Heart left ventricle (tissue), 16 donors: ENCODE measurements at regions not wholly inside any gene's neighbourhood (a gene's known extent, or its start where the extent isn't known, plus 50 kb on each side); places are given as distances from the start of the nearest gene placed in this dataset.

Experiments used
- ATAC-seq, 4 donors: fragments of 200-7000 bp; cut with Tn5 transposase; one replicate each; pipeline ENCODE4 v1.9.1; 2020 to 2022; ENCODE audit warnings: moderate library complexity in 4 of 4, mild to moderate bottlenecking in 3 of 4, moderate number of reproducible peaks in 1 of 4
- DNase-seq, 5 donors: peaks; one replicate each; pipeline ENCODE4 v3.0.0-alpha.2; 2020
- H3K27ac ChIP-seq, 12 donors: fragments of 200-600 bp; sonication (generic) in 4 of 12; one replicate each; pipeline versions ENCODE4 v1.5.0 to v1.8.0; 2016 to 2022; ENCODE audit warnings: mild to moderate bottlenecking in 2 of 12
- H3K27me3 ChIP-seq, 9 donors: fragments of 200-600 bp; sonication (generic) in 2 of 9; one replicate each; pipeline versions ENCODE4 v1.5.1 to v1.8.0; 2016 to 2022; ENCODE audit warnings: mild to moderate bottlenecking in 3 of 9
- H3K36me3 ChIP-seq, 9 donors: fragments of 200-600 bp; sonication (generic) in 2 of 9; one replicate each; pipeline versions ENCODE4 v1.5.0 to v1.8.0; 2018 to 2022; ENCODE audit warnings: mild to moderate bottlenecking in 2 of 9
- H3K4me1 ChIP-seq, 12 donors: fragments of 200-600 bp; sonication (generic) in 4 of 12; one replicate each; pipeline versions ENCODE4 v1.5.0 to v1.8.0; 2016 to 2022; ENCODE audit warnings: mild to moderate bottlenecking in 3 of 12
- H3K4me3 ChIP-seq, 12 donors: fragments of 200-600 bp; sonication (generic) in 4 of 12; one replicate each; pipeline versions ENCODE4 v1.5.0 to v1.8.0; 2017 to 2022; ENCODE audit warnings: mild to moderate bottlenecking in 9 of 12, moderate library complexity in 4 of 12
- H3K9me3 ChIP-seq, 12 donors: fragments of 200-600 bp; sonication (generic) in 4 of 12; one replicate each; pipeline versions ENCODE4 v1.5.0 to v1.8.0; 2016 to 2022; ENCODE audit warnings: mild to moderate bottlenecking in 1 of 12
- CTCF ChIP-seq, 12 donors: fragments of 200-600 bp; sonication (generic) in 4 of 12; IDR thresholded peaks; one replicate each; pipeline versions ENCODE4 v1.5.0 to v1.8.0; 2018 to 2022; ENCODE audit warnings: antibody characterized with exemption in 12 of 12, mild to moderate bottlenecking in 5 of 12
- POLR2A ChIP-seq, 2 donors: fragments of 450-650 bp; IDR thresholded peaks; one replicate each; pipeline ENCODE4 v1.6.1; 2017; ENCODE audit warnings: antibody characterized with exemption in 2 of 2, mild to moderate bottlenecking in 2 of 2, moderate library complexity in 2 of 2
- WGBS, 4 donors: extraction: QIAGEN DNeasy Blood & Tissue Kit in 2 of 4; methylation state at CpG; one replicate each; pipeline versions ENCODE4 v1.1.5 to v1.1.7; 2013 to 2018; 5-methylcytosine and 5-hydroxymethylcytosine counted together
- intact Hi-C, 10 donors: fragments of 100-400 bp; cut with DNase I; formaldehyde crosslinking; loops; one replicate each; pipeline versions ENCODE4 v1.11.1 to v1.14.2; 2022
- donor health status: ischemic (EF 13 %, LVEDD 7.1; RV severe dilation, severe dysfunction).
- donor health status: healthy with polysubstance abuse.
- donor health status: DM: no; HTN: yes; CAD: no.
- donor health status: DM: no; HTN: no; CAD: no.
- donor health status: ischemic (EF 25% LVEDD 6.9; RV normal size, moderate dysfunction).
- donor health status: ischemic (EF 25% LVEDD 5.7; RV mildly dilated, moderate dysfunction).
- donor health status: healthy.
- donor health status: DM: yes; HTN: yes; CAD: no.
- donor health status: ischemic (EF 35%, LVEDD 5.7; RV mildly dilated, moderate dysfunction).
- donor health status: nonischemic (EF 11% LVEDD 7.7; RV severe dilation, severe dysfunction).
- donor health status: DM: yes; HTN: yes; CAD: no.
- donor health status: PGD.
- donor health status: ischemic (EF 29% LVEDD 5.4; RV normal size, mild dysfunction).
- donor health status: nonischemic (EF 23%, LVEDD 6.1; RV moderate dilation, normal function).

- no peaks in the 10 kb centered on the region for H3K9me3 ChIP-seq
- 17 to 22% (median 20%) methylated on average over 6 of the region's 6 CpGs for WGBS, 4 donors
- intact Hi-C loops, result loop anchor here in 1 of 10 donors (10.0 kb wide), 1 partner anchor 254 kb away; no protein-coding TSS in a partner anchor
- TF ChIP-seq POLR2A (IDR thresholded peaks at IDR 0.05) (no peak), CTCF (IDR thresholded peaks at IDR 0.05) (no peak)
- ATAC-seq (peak; percentile 86 to 96 (median 88)), DNase-seq (no peak)
- H3K27me3 ChIP-seq, result no peaks in the 10 kb centered on the region
- H3K36me3 ChIP-seq, result no peaks in the 10 kb centered on the region
- H3K4me1 ChIP-seq, result peaks cover 0 to 23% (median 15%) of the 10 kb centered on the region in 12 donors
- H3K4me3 ChIP-seq, result no peak overlapping the region
- peak overlapping the region; percentile 47 to 92 (median 81) for H3K27ac ChIP-seq
Measured at GRCh38 chr10:4498711-4499251, 327.2 kb upstream of the AKR1E2 start.

- ATAC-seq (no peak), DNase-seq (no peak)
- Histone ChIP-seq H3K4me1 (peaks cover 0 to 20% (median 15%) of the 10 kb centered on the region in 12 donors), H3K27ac (no peak overlapping the region), H3K4me3 (no peak overlapping the region), H3K36me3 (no peaks in the 10 kb centered on the region), H3K9me3 (peaks cover 0 to 9% (median 0%) of the 10 kb centered on the region in 12 donors), H3K27me3 (no peaks in the 10 kb centered on the region)
- TF ChIP-seq CTCF (IDR thresholded peaks at IDR 0.05) (no peak), POLR2A (IDR thresholded peaks at IDR 0.05) (no peak)
- intact Hi-C loops, result loop anchor here in 1 of 10 donors (10.0 kb wide), 1 partner anchor 250 kb away; no protein-coding TSS in a partner anchor
- 92 to 96% (median 94%) methylated on average over 2 of the region's 2 CpGs for WGBS, 4 donors
Measured at GRCh38 chr10:4494551-4494950, 331.5 kb upstream of the AKR1E2 start.

GRCh38 chr10:4492202-4492601 lies 333.8 kb upstream of the AKR1E2 start:
- H3K9me3 ChIP-seq, result peaks cover 0 to 9% (median 0%) of the 10 kb centered on the region in 12 donors
- no peak for DNase-seq
- H3K4me1 ChIP-seq, result peaks cover 0 to 4% (median 0%) of the 10 kb centered on the region in 12 donors
- no peak overlapping the region for H3K27ac ChIP-seq
- no peak for TF ChIP-seq POLR2A (IDR thresholded peaks at IDR 0.05)
- TF ChIP-seq CTCF (IDR thresholded peaks at IDR 0.05), result no peak
- H3K4me3 ChIP-seq, result no peak overlapping the region
- H3K36me3 ChIP-seq, result no peaks in the 10 kb centered on the region
- ATAC-seq, result no peak
- 94 to 98% (median 95%) methylated on average over 6 of the region's 6 CpGs for WGBS, 4 donors
- H3K27me3 ChIP-seq, result no peaks in the 10 kb centered on the region
- intact Hi-C loops, result loop anchor here in 1 of 10 donors (10.0 kb wide), 1 partner anchor 247 kb away; no protein-coding TSS in a partner anchor

- TF ChIP-seq CTCF (IDR thresholded peaks at IDR 0.05), result no peak
- no peak for TF ChIP-seq POLR2A (IDR thresholded peaks at IDR 0.05)
- H3K4me3 ChIP-seq, result no peak overlapping the region
- no peaks in the 10 kb centered on the region for H3K27me3 ChIP-seq
- DNase-seq, result no peak
- peaks cover 0 to 9% (median 0%) of the 10 kb centered on the region in 12 donors for H3K9me3 ChIP-seq
- peaks cover 0 to 4% (median 0%) of the 10 kb centered on the region in 12 donors for H3K4me1 ChIP-seq
- H3K27ac ChIP-seq, result no peak overlapping the region
- 27 to 63% (median 36%) methylated on average over 1 of the region's 1 CpG for WGBS, 4 donors
- ATAC-seq, result no peak
- intact Hi-C loops, result loop anchor here in 1 of 10 donors (10.0 kb wide), 1 partner anchor 64 kb away; no protein-coding TSS in a partner anchor
- no peaks in the 10 kb centered on the region for H3K36me3 ChIP-seq
Measured at GRCh38 chr10:4488904-4489303, 337.1 kb upstream of the AKR1E2 start.
